ENCODE measurements at regions not wholly inside any gene's neighbourhood (a gene's known extent, or its start where the extent isn't known, plus 50 kb on each side); places are given as distances from the start of the nearest gene placed in this dataset.

GRCh38 chr12:4223273-4223845, 50.2 kb upstream of the CCND2 start:
- no peak for DNase-seq

DNA sequence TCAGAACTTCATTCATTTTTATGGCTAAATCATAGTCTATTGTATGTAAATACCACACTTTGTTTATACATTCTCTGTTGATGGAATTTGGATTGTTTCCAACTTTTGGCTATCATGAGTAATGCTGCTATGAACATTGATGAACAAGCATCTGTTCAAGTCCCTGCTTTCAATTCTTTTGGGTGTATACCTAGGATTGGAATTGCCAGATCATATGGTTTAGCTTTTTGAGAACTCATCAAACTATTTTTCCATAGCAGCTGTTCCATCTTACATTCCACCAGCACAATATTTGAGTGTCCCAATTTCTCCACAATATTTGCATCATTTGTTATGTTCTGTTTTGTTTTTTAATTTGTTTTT, 52.3 kb upstream of the CCND2 start:
- DNase-seq = no peak

GRCh38 chr12:4220536-4221257, 52.9 kb upstream of the CCND2 start:
- no peak for DNase-seq

DNA sequence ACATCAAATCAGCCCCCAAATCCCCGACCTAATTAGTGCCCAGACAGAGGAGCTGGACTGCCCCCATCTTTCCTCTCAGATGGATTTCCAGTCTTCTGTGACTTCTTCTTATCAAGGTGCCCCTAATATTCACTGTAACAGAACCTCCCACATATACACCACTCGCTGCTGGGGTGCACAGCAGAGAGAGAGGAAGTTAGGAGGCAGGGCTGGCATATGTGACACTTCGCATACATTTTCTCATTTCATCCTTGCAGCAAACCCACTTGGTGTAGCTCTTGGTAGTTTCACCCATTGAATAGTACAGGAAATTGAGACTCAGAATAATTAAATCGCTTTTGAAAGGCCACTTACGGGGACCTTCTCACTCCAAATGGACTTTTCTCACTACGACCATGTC, 56.5 kb upstream of the CCND2 start:
- no peak for DNase-seq

DNA sequence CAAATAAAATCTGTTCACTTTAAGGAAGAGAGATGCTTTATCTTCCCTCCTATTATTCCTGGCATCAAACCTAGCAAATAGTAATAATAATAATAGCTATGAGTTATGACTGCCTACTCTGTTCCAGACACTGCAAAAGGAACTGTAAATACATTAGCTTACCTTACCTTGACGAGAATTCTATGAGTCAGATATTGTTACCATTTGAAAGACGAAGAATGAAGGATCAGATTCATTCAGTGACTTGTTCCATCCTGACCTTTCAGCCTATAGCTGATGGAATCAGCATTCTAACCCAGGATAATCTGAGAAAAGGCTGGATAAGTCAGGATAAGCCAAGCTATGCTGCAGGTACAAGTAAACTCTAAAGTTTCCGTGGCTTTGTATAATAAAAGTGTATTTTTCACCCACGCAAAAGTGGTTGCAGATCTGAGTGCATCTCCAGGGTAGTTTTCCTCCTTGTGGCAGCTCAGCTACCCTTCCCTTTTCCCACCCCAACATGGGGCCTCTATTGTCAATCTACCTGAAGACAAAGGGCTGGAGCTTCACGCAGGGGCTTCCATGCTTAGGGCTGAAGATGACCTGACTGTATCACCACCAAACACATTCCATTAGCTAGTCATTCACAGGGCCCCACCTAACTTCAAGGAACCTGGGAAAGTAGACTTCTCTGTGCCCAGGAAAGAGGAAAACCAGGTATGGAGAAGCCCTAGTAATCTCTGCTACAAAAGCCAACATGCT, 57.2 kb upstream of the CCND2 start:
- no peak for DNase-seq

GRCh38 chr12:4215229-4216186, 58.1 kb upstream of the CCND2 start:
- DNase-seq = no peak

DNA sequence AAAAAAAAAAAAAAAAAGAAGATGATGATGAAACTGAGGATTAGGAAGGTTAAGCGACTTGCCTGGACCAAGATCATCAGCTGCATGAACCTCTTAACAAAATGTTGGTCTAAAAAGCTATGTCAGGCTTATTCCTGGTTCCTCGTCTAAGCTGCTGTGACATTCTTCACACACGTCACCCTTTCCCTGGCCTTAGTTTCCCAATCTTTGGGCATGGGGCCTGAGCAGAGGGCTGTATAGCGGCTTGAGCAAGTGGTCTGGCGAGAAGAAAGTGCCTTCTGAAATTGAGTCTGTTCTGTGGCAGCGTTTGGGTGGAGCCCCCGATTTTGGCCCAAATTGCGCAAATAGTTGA, 58.7 kb upstream of the CCND2 start:
- DNase-seq = no peak

DNA sequence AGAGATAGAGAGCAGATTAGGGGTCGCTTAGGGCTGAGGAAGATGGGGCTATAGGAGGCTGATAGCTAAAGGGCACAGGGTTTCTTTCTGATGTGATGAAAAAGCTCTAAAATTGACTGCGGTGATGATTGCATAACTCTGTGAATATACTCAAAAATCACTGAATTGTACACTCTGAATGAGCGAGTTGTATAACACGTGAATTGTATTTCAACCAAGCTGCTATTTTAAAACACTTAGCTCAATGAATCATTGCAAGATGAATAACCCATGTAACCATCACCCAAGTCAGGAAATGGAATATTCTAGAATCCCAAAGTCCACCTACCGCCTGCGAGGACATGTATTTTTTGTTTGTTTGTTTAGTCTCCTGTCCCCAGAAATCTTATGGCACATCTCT, 60.1 kb upstream of the CCND2 start:
- DNase-seq = no peak

DNA sequence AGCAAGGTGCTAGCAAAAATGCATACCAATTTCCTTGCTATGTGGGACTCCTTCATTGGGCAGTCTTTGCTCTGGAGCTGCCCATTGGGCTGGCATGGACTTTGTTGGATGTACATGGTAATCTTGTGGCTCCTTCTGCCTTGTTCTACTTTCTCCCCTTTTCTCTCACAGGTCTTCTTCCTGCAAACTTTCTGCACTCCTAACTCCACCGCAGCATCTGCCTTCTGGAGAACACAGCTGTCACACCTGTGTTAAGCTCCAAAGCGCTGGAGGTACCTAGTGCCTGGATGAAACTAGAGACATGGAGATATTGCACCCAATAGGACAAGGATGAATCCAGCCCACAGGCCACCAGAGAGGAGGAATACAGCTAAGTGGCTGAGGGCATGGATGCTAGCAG, 60.7 kb upstream of the CCND2 start:
- no peak for DNase-seq

GRCh38 chr12:4211372-4211771, 62.2 kb upstream of the CCND2 start:
- no peak for DNase-seq

DNA sequence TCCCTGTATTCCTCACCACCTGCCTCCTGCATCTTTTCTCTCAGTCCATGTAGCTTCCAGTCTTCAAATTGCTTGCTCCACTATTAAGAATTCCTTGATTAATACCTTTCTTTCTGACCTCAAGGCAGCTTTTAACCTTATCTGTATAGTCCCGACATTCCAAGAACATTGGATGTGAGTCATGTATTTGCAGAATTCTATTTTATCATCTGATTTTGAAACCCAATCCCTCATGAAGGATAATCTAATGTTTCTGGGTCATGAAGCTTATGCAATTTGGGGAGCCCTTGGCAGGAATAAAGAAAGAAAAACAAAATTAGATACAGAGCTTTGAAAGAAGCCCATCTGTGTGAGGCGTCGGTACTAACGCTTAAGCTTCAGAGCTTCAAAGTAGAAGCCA, 63.4 kb upstream of the CCND2 start:
- no peak for DNase-seq

DNA sequence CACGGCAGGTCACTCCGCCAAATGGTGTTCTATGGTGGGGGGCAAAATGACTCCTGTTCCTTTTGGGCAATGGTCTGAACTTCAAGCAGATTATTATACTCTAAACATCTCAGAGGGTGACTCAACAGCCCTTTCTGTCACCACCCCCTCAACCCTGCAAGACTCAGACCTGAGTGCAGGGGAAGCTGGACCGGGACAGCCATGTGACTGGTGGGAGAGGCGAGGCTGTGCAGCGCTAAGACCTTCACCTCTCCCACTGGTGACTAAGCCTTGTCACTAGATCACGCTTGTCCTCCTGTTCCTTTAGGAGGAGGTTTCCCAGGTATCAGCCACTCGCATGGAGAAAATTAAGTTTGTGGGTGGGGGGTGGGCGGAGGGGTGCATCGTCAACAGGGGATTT, 67.1 kb upstream of the CCND2 start:
- DNase-seq = no peak

DNA sequence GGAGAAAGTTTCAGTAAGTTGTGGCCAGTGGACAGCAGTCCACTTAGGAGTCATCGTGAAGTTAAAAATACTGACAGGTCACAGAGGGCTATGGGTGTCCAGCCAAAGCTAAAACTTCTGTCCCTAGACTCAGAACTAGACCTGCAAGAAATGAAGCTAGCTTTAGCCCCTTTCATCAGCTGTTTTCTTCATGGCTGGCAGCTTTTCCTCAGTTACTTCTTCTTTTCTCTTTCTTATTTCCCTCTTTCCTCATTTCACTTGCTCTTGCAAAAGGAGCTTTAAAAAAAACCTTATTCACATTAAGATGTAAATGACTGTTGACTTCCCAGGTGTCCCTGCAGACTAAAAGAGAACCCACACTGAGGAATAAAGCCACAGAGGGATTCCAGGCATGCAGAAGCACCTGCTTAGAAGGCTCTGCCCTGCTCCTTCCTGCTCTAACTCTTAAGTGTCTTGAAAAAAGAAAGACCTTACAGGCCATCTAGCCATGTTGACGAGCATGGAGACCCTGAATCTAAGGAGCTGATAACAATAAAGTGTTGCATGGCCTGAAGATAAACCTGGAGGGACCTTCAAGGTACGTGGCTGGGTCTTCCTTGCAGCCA, 69.7 kb upstream of the CCND2 start:
- no peak for DNase-seq

GRCh38 chr12:4202918-4203317, 70.6 kb upstream of the CCND2 start:
- DNase-seq = no peak

DNA sequence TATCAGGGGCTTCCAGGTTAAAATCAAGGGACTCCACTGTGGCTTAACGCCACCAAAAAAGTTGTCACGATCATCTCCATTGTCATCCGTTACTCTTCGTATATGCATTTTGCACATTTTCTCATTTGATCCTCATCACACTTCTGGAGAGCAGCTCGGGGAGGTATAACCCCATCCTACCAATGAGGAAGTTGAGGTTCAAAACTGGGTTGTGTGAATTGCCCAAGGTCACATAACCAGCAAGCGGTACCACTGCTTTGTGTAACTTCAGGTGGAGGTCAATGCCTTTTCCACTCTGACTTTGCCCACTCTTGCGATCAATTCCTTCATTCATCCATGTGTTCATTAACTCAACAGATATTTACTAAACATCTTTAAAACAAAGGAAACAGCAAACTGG, 71.1 kb upstream of the CCND2 start:
- no peak for DNase-seq

DNA sequence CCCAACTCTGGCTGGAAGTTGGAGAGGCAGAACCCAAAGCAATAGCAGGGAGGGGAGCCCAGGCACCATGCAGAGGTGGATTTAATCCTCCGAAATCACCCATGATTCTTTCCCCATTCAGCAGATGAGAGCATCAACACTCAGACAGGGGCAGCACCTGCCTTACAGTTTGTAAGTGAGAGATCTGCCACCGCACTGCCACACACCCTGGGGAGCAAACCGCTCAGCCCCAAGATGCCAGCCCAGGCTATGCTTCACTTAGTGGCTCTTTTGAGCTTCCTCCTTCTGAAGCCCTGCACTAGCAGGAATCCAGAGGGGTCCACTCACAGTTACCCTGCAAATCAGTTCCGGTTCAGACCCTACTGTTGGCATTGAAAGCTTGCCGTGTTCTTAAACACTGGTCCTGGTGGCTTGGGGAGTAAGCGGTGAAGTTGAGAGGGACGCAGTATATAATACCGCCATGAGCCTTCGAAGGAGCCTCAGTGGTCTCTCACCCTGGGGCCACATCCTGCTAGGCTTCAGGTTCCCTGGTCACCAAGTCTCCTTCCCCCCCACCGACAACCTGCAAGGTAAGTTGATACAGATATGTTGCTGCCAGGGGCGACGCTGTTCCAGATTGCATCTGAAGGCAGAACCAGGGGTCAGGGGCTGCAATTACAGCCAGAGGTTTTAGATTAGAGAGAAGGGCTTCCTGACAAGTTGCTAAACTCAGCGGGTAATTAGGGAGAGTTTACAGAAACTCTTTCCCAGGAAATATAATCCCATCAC, 72.0 kb upstream of the CCND2 start:
- no peak for DNase-seq

DNA sequence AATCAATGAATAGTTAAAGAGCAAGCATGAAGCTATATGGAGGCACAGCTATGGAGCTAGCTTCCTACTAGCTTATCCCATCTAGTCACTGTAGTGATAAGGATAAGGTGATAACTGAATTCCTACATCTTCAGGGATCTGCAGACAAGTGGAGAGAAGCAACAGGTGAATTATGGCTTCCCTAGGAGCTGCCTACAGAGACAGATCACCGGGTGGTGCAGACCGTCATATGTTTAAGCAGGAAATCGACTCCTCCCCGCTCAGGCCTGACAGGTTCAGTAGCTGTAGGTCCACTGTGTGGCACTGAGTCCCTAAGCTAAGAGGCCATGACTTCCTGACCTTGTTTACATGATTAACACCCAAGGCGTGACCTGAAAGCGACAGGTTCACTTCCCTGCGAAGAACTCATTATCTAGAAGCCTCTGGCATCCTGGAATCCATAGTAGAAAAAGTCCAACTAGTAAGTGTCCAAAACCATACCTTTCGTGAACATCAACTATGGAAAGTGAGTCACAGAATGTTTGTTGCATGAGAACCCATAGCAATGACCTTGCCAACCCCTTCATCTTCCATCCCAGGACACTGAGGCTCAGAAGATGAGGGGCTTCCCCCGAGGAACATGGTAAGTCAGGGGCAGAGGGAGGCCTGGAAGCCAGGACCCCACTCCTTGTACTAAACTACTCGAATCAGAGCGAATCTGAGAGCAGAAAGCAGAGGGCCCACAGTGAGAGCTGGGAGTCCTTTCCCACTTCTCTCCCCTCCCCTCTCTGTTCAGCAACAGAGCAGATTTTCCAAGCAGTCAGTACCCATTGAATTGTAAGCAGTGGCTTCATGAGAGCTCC, 75.4 kb upstream of the CCND2 start:
- no peak for DNase-seq

- no peak for DNase-seq
These were observed 76.6 kb upstream of the CCND2 start for GRCh38 chr12:4196805-4197420.

DNA sequence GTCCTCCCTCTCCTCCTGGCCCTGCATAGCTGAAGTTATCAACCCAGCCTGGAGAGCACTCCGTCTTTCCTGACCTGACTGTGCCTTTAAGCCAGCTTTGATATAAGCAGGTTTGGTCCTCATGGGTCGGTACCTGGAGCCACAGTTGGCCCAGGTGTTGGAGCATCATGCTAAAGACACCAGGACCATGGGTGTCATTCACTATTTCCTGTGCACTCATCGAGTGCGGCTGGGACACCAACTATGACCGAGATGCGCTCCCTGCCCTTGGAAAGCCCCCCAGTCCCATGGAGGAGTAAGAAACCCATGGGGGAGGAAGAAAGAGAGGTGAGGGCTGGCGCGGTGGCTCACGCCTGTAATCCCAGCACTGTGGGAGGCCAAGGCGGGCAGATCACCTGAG, 78.9 kb upstream of the CCND2 start:
- no peak for DNase-seq

DNA sequence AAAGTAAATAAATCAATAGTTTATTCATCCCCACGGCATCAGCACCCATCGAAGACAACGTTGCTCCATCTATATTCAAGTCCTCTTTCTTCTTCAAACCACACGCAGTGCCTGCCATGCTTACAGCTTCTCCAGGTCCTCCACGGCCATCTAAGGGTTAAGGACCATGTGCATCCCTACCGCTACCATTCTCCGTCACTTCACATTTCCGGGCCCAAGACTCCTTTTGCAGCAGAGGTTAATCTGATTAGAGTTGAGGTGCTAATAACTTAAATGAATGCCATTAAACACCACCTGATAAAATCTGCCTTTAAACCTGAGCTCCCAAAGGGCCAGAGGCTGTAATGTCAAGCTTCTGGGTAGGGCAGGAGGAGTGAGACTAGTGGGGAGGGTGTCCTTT, 79.7 kb upstream of the CCND2 start:
- DNase-seq = no peak

DNA sequence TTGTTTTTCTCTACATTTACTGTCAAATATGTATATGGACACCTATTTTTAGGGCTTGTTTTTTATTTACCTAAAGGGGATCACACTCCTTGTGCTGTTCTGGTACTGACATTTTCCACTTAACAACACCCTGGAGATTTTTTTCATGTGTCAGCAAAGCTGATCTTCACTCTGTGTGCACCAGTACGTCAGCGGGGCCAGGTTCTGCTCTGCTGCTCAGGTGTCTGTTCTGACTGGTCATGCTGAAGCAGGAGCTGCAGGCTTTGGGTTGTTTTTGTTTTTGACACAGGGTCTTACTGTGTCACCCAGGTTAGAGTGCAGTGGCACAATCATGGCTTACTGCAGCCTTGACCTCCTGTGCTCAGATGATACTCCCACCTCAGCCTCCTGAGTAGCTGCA, 81.9 kb upstream of the CCND2 start:
- DNase-seq = no peak

Data from NCI-H510A treated with DMSO at 0.1 percent for 48 hours (cell line).